B cell (primary cell): ENCODE measurements at regions not wholly inside any gene's neighbourhood (a gene's known extent, or its start where the extent isn't known, plus 50 kb on each side); places are given as distances from the start of the nearest gene placed in this dataset.

Experiments
- ATAC-seq: fragments of 200-7000 bp; cut with Tn5 transposase; one replicate; pipeline ENCODE4 v1.10.0; 2021; ENCODE audit warnings: low read depth, mild to moderate bottlenecking, moderate number of reproducible peaks, moderate library complexity
- CTCF ChIA-PET: fragments of 350-600 bp; sonication (Branson Sonifier 250); formaldehyde crosslinking; loops from one replicate; lab custom pipeline; 2021; ENCODE audit warnings: antibody characterized with exemption, inconsistent platforms; lab: Charles Lee
- POLR2A ChIA-PET: fragments of 350-600 bp; sonication (Branson Sonifier 250); formaldehyde crosslinking; loops from one replicate; lab custom pipeline; 2021; ENCODE audit warnings: antibody characterized with exemption; lab: Charles Lee
- DNase-seq: peaks from one replicate; pipeline ENCODE4 v3.0.0; 2013
- H2AFZ ChIP-seq: 2 replicates; pipeline ENCODE4 v1.6.1; 2012; ENCODE audit warnings: mild to moderate bottlenecking, low read depth, low read length; ENCODE audit not compliant: insufficient read depth, poor library complexity, severe bottlenecking
- H3K27ac ChIP-seq, 2 donors: 1 replicate in 1 of 2; 2 replicates in 1 of 2; pipeline ENCODE4 v1.5.1; 2012 to 2013; ENCODE audit warnings: low read length in 2 of 2, mild to moderate bottlenecking in 2 of 2, moderate library complexity in 1 of 2
- H3K27me3 ChIP-seq, 4 experiments: fragments of 200-600 bp in 1 of 4; sonication (generic) in 1 of 4; replicated peaks in 1 of 4; 1 replicate in 2 of 4; 2 replicates in 2 of 4; pipeline versions ENCODE4 v1.6.1 to v1.7.0; 2013 to 2016; ENCODE audit warnings: low read length in 3 of 4, mild to moderate bottlenecking in 2 of 4, mixed read lengths in 1 of 4, moderate library complexity in 1 of 4; ENCODE audit not compliant: insufficient read depth in 4 of 4, control insufficient read depth in 3 of 4; ENCODE audit errors: control extremely low read depth in 1 of 4
- H3K36me3 ChIP-seq, 2 experiments: replicated peaks in 1 of 2; 1 replicate in 1 of 2; 2 replicates in 1 of 2; pipeline versions ENCODE4 v1.6.1 to v1.7.1; 2013; ENCODE audit warnings: low read length in 1 of 2; ENCODE audit not compliant: insufficient read depth in 2 of 2, control insufficient read depth in 1 of 2; ENCODE audit errors: control extremely low read depth in 1 of 2, extremely low read depth in 1 of 2
- H3K4me1 ChIP-seq, 2 donors: fragments of 200-600 bp in 1 of 2; sonication (generic) in 1 of 2; 1 replicate in 1 of 2; 2 replicates in 1 of 2; pipeline versions ENCODE4 v1.5.1 to v1.6.1; 2013 to 2017; ENCODE audit warnings: low read length in 2 of 2; ENCODE audit not compliant: control insufficient read depth in 2 of 2, insufficient read depth in 2 of 2
- H3K4me2 ChIP-seq: replicated peaks from 2 replicates; pipeline ENCODE3; 2012; ENCODE audit warnings: mild to moderate bottlenecking, low read depth, low read length; ENCODE audit not compliant: poor library complexity, severe bottlenecking
- H3K4me3 ChIP-seq, 5 experiments: fragments of 200-600 bp in 1 of 5; sonication (generic) in 1 of 5; 1 replicate in 3 of 5; 2 replicates in 2 of 5; pipeline versions ENCODE4 v1.5.1 to v1.7.0; 2011 to 2016; ENCODE audit warnings: low read length in 4 of 5, mild to moderate bottlenecking in 4 of 5, low read depth in 2 of 5, control low read depth in 1 of 5, moderate library complexity in 1 of 5; ENCODE audit not compliant: insufficient read depth in 1 of 5; ENCODE audit errors: control extremely low read depth in 1 of 5, extremely low read depth in 1 of 5
- H3K79me2 ChIP-seq: fragments of 200-600 bp; sonication (generic); one replicate; pipeline ENCODE4 v1.6.0; 2016; ENCODE audit warnings: low read length; ENCODE audit not compliant: control insufficient read depth, insufficient read depth
- H3K9ac ChIP-seq: fragments of 200-600 bp; sonication (generic); 2 replicates; pipeline ENCODE4 v1.6.1; 2017; ENCODE audit warnings: mild to moderate bottlenecking, low read length, moderate library complexity
- H3K9me3 ChIP-seq, 3 donors: one replicate each; pipeline versions ENCODE4 v1.6.1 to v1.7.1; 2013; ENCODE audit warnings: low read length in 2 of 3; ENCODE audit not compliant: control insufficient read depth in 2 of 3, insufficient read depth in 1 of 3; ENCODE audit errors: control extremely low read depth in 1 of 3
- H4K20me1 ChIP-seq: 2 replicates; pipeline ENCODE4 v1.6.0; 2012; ENCODE audit warnings: mild to moderate bottlenecking, low read length; ENCODE audit not compliant: insufficient read depth, control insufficient read depth, poor library complexity, severe bottlenecking
- H3K27ac Mint-ChIP-seq: one replicate; pipeline ENCODE4 v1.8.0; 2021; ENCODE audit warnings: mixed read lengths
- H3K27me3 Mint-ChIP-seq: one replicate; pipeline ENCODE4 v1.8.0; 2021; ENCODE audit warnings: mixed read lengths
- H3K4me1 Mint-ChIP-seq: one replicate; pipeline ENCODE4 v1.8.0; 2021; ENCODE audit warnings: mixed read lengths
- H3K4me3 Mint-ChIP-seq: one replicate; pipeline ENCODE4 v1.8.0; 2021; ENCODE audit warnings: mixed read lengths
- H3K9me3 Mint-ChIP-seq: one replicate; pipeline ENCODE4 v1.8.0; 2022; ENCODE audit warnings: mixed read lengths; ENCODE audit not compliant: insufficient read depth
- EZH2 ChIP-seq: IDR thresholded peaks from 2 replicates; pipeline ENCODE4 v1.6.1; 2012; ENCODE audit warnings: borderline replicate concordance, low read depth, mild to moderate bottlenecking, moderate library complexity, low read length; ENCODE audit not compliant: insufficient read depth, poor library complexity, severe bottlenecking
- WGBS: methylation state at CpG from one replicate; pipeline ENCODE4 v1.1.5; 2013; ENCODE audit warnings: missing lambda C conversion rate; ENCODE audit not compliant: insufficient coverage; 5-methylcytosine and 5-hydroxymethylcytosine counted together
- intact Hi-C: fragments of 100-400 bp; cut with micrococcal nuclease; formaldehyde crosslinking; loops from one replicate; pipeline ENCODE4 v1.10.0; 2022
- TF ChIP-seq, protein P1 (sequence below): fragments of 200-600 bp; IDR thresholded peaks from one replicate; pipeline ENCODE4 v1.8.0; 2022; ENCODE audit warnings: antibody characterized with exemption, mild to moderate bottlenecking

DNA sequence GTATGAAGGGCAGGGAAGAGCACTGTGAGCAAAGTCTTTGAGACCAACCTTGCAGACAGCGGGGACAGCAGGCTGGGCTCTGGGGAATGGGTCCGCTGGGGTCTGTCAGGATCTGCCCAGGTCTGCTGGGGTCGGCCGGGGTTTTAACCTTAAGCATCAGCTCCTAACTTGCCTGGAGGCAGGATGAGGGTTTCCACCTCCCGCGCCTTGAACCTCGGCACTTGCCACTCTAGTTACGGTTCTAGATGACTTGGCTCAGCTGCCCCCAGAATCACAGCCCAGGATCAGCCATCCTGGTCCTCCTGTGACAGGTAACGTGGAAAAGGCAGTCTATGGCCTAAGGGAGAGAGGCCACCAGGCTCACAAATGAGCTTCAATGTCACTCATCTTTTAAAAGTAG is 50.4 kb upstream of the CACUL1 start:
- Mint-ChIP-seq H3K4me1 (no peaks in the 10 kb centered on the region), H3K9me3 (no peaks in the 10 kb centered on the region), H3K27ac (no peak overlapping the region), H3K27me3 (peaks cover 15% of the 10 kb centered on the region), H3K4me3 (no peak overlapping the region)
- Histone ChIP-seq H3K79me2 (no peaks in the 10 kb centered on the region), H3K27me3 (no peaks in the 10 kb centered on the region), H3K27ac (no peak overlapping the region), H3K4me1 (no peaks in the 10 kb centered on the region), H3K9ac (no peak overlapping the region), H2AFZ (no peak overlapping the region), H3K4me2 (no peak overlapping the region), H3K9me3 (no peaks in the 10 kb centered on the region), H4K20me1 (no peaks in the 10 kb centered on the region), H3K4me3 (no peak overlapping the region), H3K36me3 (no peaks in the 10 kb centered on the region)
- DNase-seq (no peak), ATAC-seq (no peak)
- ChIA-PET POLR2A (no interaction called here), CTCF (interaction anchor here (1.7 kb wide), 1 partner anchor 10 kb away, joined by 3 read pairs; no protein-coding TSS in a partner anchor)
- WGBS = 94% methylated on average over 9 of the region's 9 CpGs
- intact Hi-C loops = no loop called here
- no peak for TF ChIP-seq EZH2
- TF ChIP-seq, protein P1, sequence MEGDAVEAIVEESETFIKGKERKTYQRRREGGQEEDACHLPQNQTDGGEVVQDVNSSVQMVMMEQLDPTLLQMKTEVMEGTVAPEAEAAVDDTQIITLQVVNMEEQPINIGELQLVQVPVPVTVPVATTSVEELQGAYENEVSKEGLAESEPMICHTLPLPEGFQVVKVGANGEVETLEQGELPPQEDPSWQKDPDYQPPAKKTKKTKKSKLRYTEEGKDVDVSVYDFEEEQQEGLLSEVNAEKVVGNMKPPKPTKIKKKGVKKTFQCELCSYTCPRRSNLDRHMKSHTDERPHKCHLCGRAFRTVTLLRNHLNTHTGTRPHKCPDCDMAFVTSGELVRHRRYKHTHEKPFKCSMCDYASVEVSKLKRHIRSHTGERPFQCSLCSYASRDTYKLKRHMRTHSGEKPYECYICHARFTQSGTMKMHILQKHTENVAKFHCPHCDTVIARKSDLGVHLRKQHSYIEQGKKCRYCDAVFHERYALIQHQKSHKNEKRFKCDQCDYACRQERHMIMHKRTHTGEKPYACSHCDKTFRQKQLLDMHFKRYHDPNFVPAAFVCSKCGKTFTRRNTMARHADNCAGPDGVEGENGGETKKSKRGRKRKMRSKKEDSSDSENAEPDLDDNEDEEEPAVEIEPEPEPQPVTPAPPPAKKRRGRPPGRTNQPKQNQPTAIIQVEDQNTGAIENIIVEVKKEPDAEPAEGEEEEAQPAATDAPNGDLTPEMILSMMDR = no peak

DNA sequence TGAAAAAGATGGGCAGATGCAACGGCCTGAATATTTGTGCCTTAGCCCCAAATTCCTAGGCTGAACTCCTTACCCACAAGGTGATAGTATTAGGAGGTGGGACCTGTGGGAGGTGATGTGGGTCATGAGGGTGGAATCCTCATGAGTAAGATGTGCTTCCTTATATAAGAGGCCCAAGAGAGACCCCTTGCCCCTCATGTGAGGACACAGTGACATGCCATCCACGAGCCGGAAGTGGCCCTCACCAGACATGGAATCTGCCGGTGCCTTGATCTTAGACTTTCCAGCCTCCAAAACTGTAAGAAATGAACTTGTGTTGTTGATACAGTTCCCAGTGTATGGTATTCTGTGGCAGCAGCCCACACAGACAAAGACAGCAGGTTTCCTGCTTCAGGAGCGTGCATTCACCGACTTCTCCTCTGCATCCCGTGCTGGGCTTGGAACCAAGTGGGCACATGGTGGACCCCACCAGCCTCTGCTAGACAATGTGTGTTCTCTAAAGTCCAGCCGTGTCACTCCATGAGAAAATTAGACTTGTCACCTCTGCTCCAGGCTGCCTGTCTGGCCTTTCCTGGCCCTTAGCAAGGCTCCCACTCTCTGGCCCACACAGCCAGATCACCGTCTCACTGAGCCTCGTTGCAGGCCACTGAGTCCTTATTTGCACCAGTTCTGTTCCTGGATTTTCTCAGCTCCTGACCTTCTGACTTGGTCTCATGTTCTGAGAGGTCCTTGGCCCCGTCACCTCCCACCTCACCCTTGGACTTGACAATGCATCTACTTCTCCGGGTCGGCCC is 52.9 kb upstream of the CACUL1 start:
- POLR2A ChIA-PET = no interaction called here
- Histone ChIP-seq H2AFZ (no peak overlapping the region), H3K4me1 (no peaks in the 10 kb centered on the region), H3K9me3 (no peaks in the 10 kb centered on the region), H3K27me3 (no peaks in the 10 kb centered on the region), H3K79me2 (no peaks in the 10 kb centered on the region), H3K36me3 (no peaks in the 10 kb centered on the region), H3K4me3 (no peak overlapping the region), H3K9ac (no peak overlapping the region), H3K4me2 (no peak overlapping the region), H3K27ac (no peak overlapping the region), H4K20me1 (no peaks in the 10 kb centered on the region)
- Mint-ChIP-seq H3K27me3 (peaks cover 15% of the 10 kb centered on the region), H3K27ac (no peak overlapping the region), H3K9me3 (no peaks in the 10 kb centered on the region), H3K4me1 (no peaks in the 10 kb centered on the region), H3K4me3 (no peak overlapping the region)
- WGBS = 90% methylated on average over 12 of the region's 13 CpGs
- CTCF ChIA-PET = no interaction called here
- DNase-seq (no peak), ATAC-seq (no peak)
- TF ChIP-seq, protein P1 = no peak
- no peak for TF ChIP-seq EZH2
- intact Hi-C loops = no loop called here
